ENCODE measurements at regions not wholly inside any gene's neighbourhood (a gene's known extent, or its start where the extent isn't known, plus 50 kb on each side); places are given as distances from the start of the nearest gene placed in this dataset.

GRCh38 chr11:36791957-36792356 lies 193.9 kb upstream of the RAG2 start:
- ChIA-PET POLR2A (no interaction called here), CTCF (interaction anchor here (0.7 kb wide), 1 partner anchor 23 kb away, joined by 3 read pairs; no protein-coding TSS in a partner anchor)
- Histone ChIP-seq H3K4me3 (ENCODE audit: low read depth, low read length) (no peak overlapping the region), H3K27ac (ENCODE audit: low read depth, low read length) (no peak overlapping the region), H3K9me3 (ENCODE audit: control insufficient read depth, insufficient read depth, low read length) (no peaks in the 10 kb centered on the region), H3K27me3 (ENCODE audit: control insufficient read depth, insufficient read depth, low read length) (peaks cover 2% of the 10 kb centered on the region)
- TF ChIP-seq CTCF (IDR thresholded peaks at IDR 0.05; ENCODE audit: low read depth, low read length), result no peak
- DNase-seq (ENCODE audit: low read depth, low spot score), result no peak

- POLR2A ChIA-PET, result no interaction called here
- no peak for TF ChIP-seq CTCF (IDR thresholded peaks at IDR 0.05; ENCODE audit: low read depth, low read length)
- CTCF ChIA-PET, result interaction anchor here (0.9 to 1.1 kb wide), 2 partner anchors 43 to 88 kb away, joined by 3 to 4 read pairs; no protein-coding TSS in a partner anchor
Measured at GRCh38 chr11:36790526-36790925, 192.5 kb upstream of the RAG2 start.

GRCh38 chr11:36783808-36784207 lies 185.8 kb upstream of the RAG2 start:
- ChIA-PET CTCF (no interaction called here), POLR2A (no interaction called here)
- Histone ChIP-seq H3K27ac (ENCODE audit: low read depth, low read length) (no peak overlapping the region), H3K9me3 (ENCODE audit: control insufficient read depth, insufficient read depth, low read length) (no peaks in the 10 kb centered on the region), H3K4me3 (ENCODE audit: low read depth, low read length) (no peak overlapping the region), H3K27me3 (ENCODE audit: control insufficient read depth, insufficient read depth, low read length) (no peaks in the 10 kb centered on the region)
- DNase-seq (ENCODE audit: low read depth, low spot score), result no peak
- no peak for TF ChIP-seq CTCF (IDR thresholded peaks at IDR 0.05; ENCODE audit: low read depth, low read length)

More at GRCh38 chr11:36790526-36790925, 192.5 kb upstream of the RAG2 start:
- Histone ChIP-seq H3K27ac (ENCODE audit: low read depth, low read length) (no peak overlapping the region), H3K9me3 (ENCODE audit: control insufficient read depth, insufficient read depth, low read length) (no peaks in the 10 kb centered on the region), H3K27me3 (ENCODE audit: control insufficient read depth, insufficient read depth, low read length) (peaks cover 2% of the 10 kb centered on the region), H3K4me3 (ENCODE audit: low read depth, low read length) (no peak overlapping the region)
- DNase-seq (ENCODE audit: low read depth, low spot score), result no peak

- CTCF ChIA-PET, result interaction anchor here (3.1 kb wide), 1 partner anchor 33 kb away, joined by 17 read pairs; no protein-coding TSS in a partner anchor
- POLR2A ChIA-PET, result no interaction called here
- no peak overlapping the region for H3K27ac ChIP-seq (ENCODE audit: low read depth, low read length)
- no peaks in the 10 kb centered on the region for H3K9me3 ChIP-seq (ENCODE audit: control insufficient read depth, insufficient read depth, low read length)
- no peak for DNase-seq (ENCODE audit: low read depth, low spot score)
- no peaks in the 10 kb centered on the region for H3K27me3 ChIP-seq (ENCODE audit: control insufficient read depth, insufficient read depth, low read length)
- H3K4me3 ChIP-seq (ENCODE audit: low read depth, low read length), result no peak overlapping the region
- no peak for TF ChIP-seq CTCF (IDR thresholded peaks at IDR 0.05; ENCODE audit: low read depth, low read length)
Measured at GRCh38 chr11:36779791-36780190, 181.8 kb upstream of the RAG2 start.

- CTCF ChIA-PET, result no interaction called here
- no peak for TF ChIP-seq CTCF (IDR thresholded peaks at IDR 0.05; ENCODE audit: low read depth, low read length)
- POLR2A ChIA-PET, result no interaction called here
- no peak overlapping the region for H3K27ac ChIP-seq (ENCODE audit: low read depth, low read length)
- no peaks in the 10 kb centered on the region for H3K27me3 ChIP-seq (ENCODE audit: control insufficient read depth, insufficient read depth, low read length)
- no peaks in the 10 kb centered on the region for H3K9me3 ChIP-seq (ENCODE audit: control insufficient read depth, insufficient read depth, low read length)
- H3K4me3 ChIP-seq (ENCODE audit: low read depth, low read length), result no peak overlapping the region
- DNase-seq (ENCODE audit: low read depth, low spot score), result no peak
Measured at GRCh38 chr11:36777311-36777710, 179.3 kb upstream of the RAG2 start.
